HL-60 (cell line): ENCODE measurements at regions not wholly inside any gene's neighbourhood (a gene's known extent, or its start where the extent isn't known, plus 50 kb on each side); places are given as distances from the start of the nearest gene placed in this dataset.

Experiments used
- DNase-seq, 2 experiments: peaks; one replicate each; pipeline ENCODE4 v3.0.0-alpha.2; 2010 to 2020; ENCODE audit warnings: low read depth in 1 of 2, low spot score in 1 of 2
- H3K27ac ChIP-seq: fragments of 250-450 bp; sonication (Bioruptor Pico); replicated peaks from 2 replicates; pipeline ENCODE4 v1.5.1; 2020; ENCODE audit warnings: mild to moderate bottlenecking, moderate library complexity
- H3K27me3 ChIP-seq: fragments of 250-450 bp; sonication (Bioruptor Pico); 2 replicates; pipeline ENCODE4 v1.5.1; 2021; ENCODE audit warnings: mild to moderate bottlenecking, moderate library complexity; ENCODE audit not compliant: insufficient read depth, poor library complexity, severe bottlenecking
- H3K4me3 ChIP-seq: replicated peaks from 2 replicates; pipeline ENCODE4 v1.5.1; 2011; ENCODE audit warnings: mild to moderate bottlenecking, control low read depth, low read length; ENCODE audit not compliant: insufficient read depth
- CTCF ChIP-seq: IDR thresholded peaks from one replicate; pipeline ENCODE4 v1.5.1; 2011; ENCODE audit warnings: low read length, control low read depth, inconsistent platforms; ENCODE audit not compliant: insufficient read depth
- GABPA ChIP-seq: IDR thresholded peaks from 2 replicates; pipeline ENCODE4 v1.6.1; 2012; ENCODE audit warnings: low read depth
- POLR2AphosphoS5 ChIP-seq: IDR thresholded peaks from 2 replicates; pipeline ENCODE4 v1.6.1; 2012; ENCODE audit warnings: low read depth
- REST ChIP-seq: IDR thresholded peaks from 2 replicates; pipeline ENCODE4 v1.6.1; 2012; ENCODE audit warnings: low read depth; ENCODE audit not compliant: insufficient replicate concordance
- SPI1 ChIP-seq: IDR thresholded peaks from 2 replicates; pipeline ENCODE4 v1.6.1; 2012; ENCODE audit warnings: low read depth, mild to moderate bottlenecking, borderline replicate concordance

DNA sequence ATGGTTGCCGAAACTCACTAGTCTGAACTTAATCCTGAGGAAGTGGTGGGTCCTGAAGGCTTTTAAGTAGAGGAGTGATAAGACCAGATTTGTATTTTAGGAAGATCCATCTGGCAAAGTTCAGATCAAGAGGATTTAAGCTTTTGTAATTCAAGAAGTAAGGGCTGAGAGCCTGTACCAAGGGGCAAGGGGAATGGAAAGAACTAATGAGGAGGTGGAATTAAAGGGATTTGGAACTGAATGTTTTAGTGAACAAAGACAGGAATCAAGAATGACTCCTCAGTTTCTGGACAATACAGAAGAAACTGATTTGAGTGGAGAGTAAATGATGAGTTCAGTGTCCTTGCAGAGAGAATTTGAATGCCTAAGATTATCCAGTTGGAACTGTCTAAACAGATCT lies 249.0 kb downstream of the C7orf25 start:
- TF ChIP-seq SPI1, result no peak
- TF ChIP-seq REST, result no peak
- TF ChIP-seq GABPA, result no peak
- no peak for TF ChIP-seq POLR2AphosphoS5
- TF ChIP-seq CTCF, result no peak
- no peak overlapping the region for H3K4me3 ChIP-seq
- H3K27me3 ChIP-seq, result no peaks in the 10 kb centered on the region
- no peak overlapping the region for H3K27ac ChIP-seq
- no peak for DNase-seq

- no peak for TF ChIP-seq REST
- TF ChIP-seq GABPA, result no peak
- H3K27ac ChIP-seq, result no peak overlapping the region
- no peak overlapping the region for H3K4me3 ChIP-seq
- no peaks in the 10 kb centered on the region for H3K27me3 ChIP-seq
- no peak for DNase-seq
Observed at GRCh38 chr7:42661312-42661711, 250.6 kb downstream of the C7orf25 start.

- no peak for DNase-seq
- TF ChIP-seq REST, result no peak
- no peak for TF ChIP-seq POLR2AphosphoS5
- no peak for TF ChIP-seq GABPA
- TF ChIP-seq CTCF, result no peak
- no peak for TF ChIP-seq SPI1
- H3K4me3 ChIP-seq, result no peak overlapping the region
Observed at GRCh38 chr7:42650701-42651100, 261.2 kb downstream of the C7orf25 start.

DNA sequence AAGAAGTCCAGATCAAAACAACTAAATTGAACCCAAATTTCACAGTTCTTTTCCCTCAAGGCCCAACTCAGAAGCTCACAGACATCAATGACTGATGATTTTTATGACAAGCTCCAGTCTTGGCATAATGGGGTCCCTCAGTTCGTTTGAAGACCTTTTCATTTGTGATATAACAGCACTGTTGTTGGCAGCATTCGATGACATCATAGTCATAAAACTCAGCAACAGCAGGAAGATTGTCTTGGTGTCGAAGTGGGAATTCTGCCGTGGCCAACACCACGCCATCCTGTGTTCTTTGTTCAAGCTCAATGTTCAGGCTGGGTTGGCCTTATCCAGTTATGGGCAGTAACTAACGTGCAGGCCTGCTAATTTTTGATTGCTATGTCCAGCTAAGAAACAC lies 261.7 kb downstream of the C7orf25 start:
- DNase-seq, result no peak
- no peak for TF ChIP-seq SPI1
- no peak for TF ChIP-seq CTCF
- TF ChIP-seq GABPA, result no peak
- TF ChIP-seq REST, result no peak
- TF ChIP-seq POLR2AphosphoS5, result no peak
- no peaks in the 10 kb centered on the region for H3K27me3 ChIP-seq
- no peak overlapping the region for H3K27ac ChIP-seq
- H3K4me3 ChIP-seq, result no peak overlapping the region

More at GRCh38 chr7:42650701-42651100, 261.2 kb downstream of the C7orf25 start:
- Histone ChIP-seq H3K27me3 (no peaks in the 10 kb centered on the region), H3K27ac (no peak overlapping the region)
